ENCODE measurements at regions not wholly inside any gene's neighbourhood (a gene's known extent, or its start where the extent isn't known, plus 50 kb on each side); places are given as distances from the start of the nearest gene placed in this dataset.

GRCh38 chrX:124232523-124233201 lies 99.8 kb upstream of the TEX13D start:
- Histone ChIP-seq H3K4me1 (ENCODE audit: insufficient read depth, low read length, severe bottlenecking) (no peaks in the 10 kb centered on the region), H3K27me3 (ENCODE audit: insufficient read depth, low read length) (no peaks in the 10 kb centered on the region), H3K4me3 (ENCODE audit: low read depth, low read length, poor library complexity, severe bottlenecking) (no peak overlapping the region), H3K9me3 (ENCODE audit: low read length) (no peaks in the 10 kb centered on the region), H3K36me3 (ENCODE audit: insufficient read depth, low read length) (no peaks in the 10 kb centered on the region), H3K9me2 (ENCODE audit: low read depth, low read length) (no peaks in the 10 kb centered on the region), H3K27ac (ENCODE audit: low read depth, low read length, poor library complexity, severe bottlenecking) (no peak overlapping the region), H2AFZ (ENCODE audit: low read length) (no peak overlapping the region), H3K9ac (ENCODE audit: low read length) (no peak overlapping the region), H3K79me2 (ENCODE audit: insufficient read depth, low read length) (no peaks in the 10 kb centered on the region), H3F3A (ENCODE audit: insufficient read depth, low read length) (no peaks in the 10 kb centered on the region), H3K4me2 (ENCODE audit: low read length) (no peak overlapping the region), H4K20me1 (ENCODE audit: insufficient read depth, low read length) (no peaks in the 10 kb centered on the region)
- TF ChIP-seq CTCF (IDR thresholded peaks at IDR 0.05; ENCODE audit: low read length), result no peak

GRCh38 chrX:124234348-124234747 lies 98.1 kb upstream of the TEX13D start:
- Histone ChIP-seq H3K27ac (ENCODE audit: low read depth, low read length, poor library complexity, severe bottlenecking) (no peak overlapping the region), H3K4me1 (ENCODE audit: insufficient read depth, low read length, severe bottlenecking) (no peaks in the 10 kb centered on the region), H3F3A (ENCODE audit: insufficient read depth, low read length) (no peaks in the 10 kb centered on the region), H3K4me2 (ENCODE audit: low read length) (no peak overlapping the region), H3K36me3 (ENCODE audit: insufficient read depth, low read length) (no peaks in the 10 kb centered on the region), H3K27me3 (ENCODE audit: insufficient read depth, low read length) (no peaks in the 10 kb centered on the region), H4K20me1 (ENCODE audit: insufficient read depth, low read length) (no peaks in the 10 kb centered on the region), H3K9ac (ENCODE audit: low read length) (no peak overlapping the region), H2AFZ (ENCODE audit: low read length) (no peak overlapping the region), H3K9me3 (ENCODE audit: low read length) (no peaks in the 10 kb centered on the region), H3K79me2 (ENCODE audit: insufficient read depth, low read length) (no peaks in the 10 kb centered on the region), H3K4me3 (ENCODE audit: low read depth, low read length, poor library complexity, severe bottlenecking) (no peak overlapping the region), H3K9me2 (ENCODE audit: low read depth, low read length) (no peaks in the 10 kb centered on the region)
- TF ChIP-seq EZH2 (IDR thresholded peaks at IDR 0.05; ENCODE audit: borderline replicate concordance, low read length) (no peak), CTCF (IDR thresholded peaks at IDR 0.05; ENCODE audit: low read length) (no peak)

- Histone ChIP-seq H3K4me3 (ENCODE audit: low read depth, low read length, poor library complexity, severe bottlenecking) (no peak overlapping the region), H3K9ac (ENCODE audit: low read length) (no peak overlapping the region), H3F3A (ENCODE audit: insufficient read depth, low read length) (no peaks in the 10 kb centered on the region), H3K4me1 (ENCODE audit: insufficient read depth, low read length, severe bottlenecking) (no peaks in the 10 kb centered on the region), H3K36me3 (ENCODE audit: insufficient read depth, low read length) (no peaks in the 10 kb centered on the region), H3K27me3 (ENCODE audit: insufficient read depth, low read length) (no peaks in the 10 kb centered on the region), H3K9me2 (ENCODE audit: low read depth, low read length) (no peaks in the 10 kb centered on the region), H3K4me2 (ENCODE audit: low read length) (no peak overlapping the region), H3K9me3 (ENCODE audit: low read length) (no peaks in the 10 kb centered on the region), H2AFZ (ENCODE audit: low read length) (no peak overlapping the region), H3K79me2 (ENCODE audit: insufficient read depth, low read length) (no peaks in the 10 kb centered on the region), H3K27ac (ENCODE audit: low read depth, low read length, poor library complexity, severe bottlenecking) (no peak overlapping the region), H4K20me1 (ENCODE audit: insufficient read depth, low read length) (no peaks in the 10 kb centered on the region)
- no peak for TF ChIP-seq CTCF (IDR thresholded peaks at IDR 0.05; ENCODE audit: low read length)
- no peak for TF ChIP-seq EZH2 (IDR thresholded peaks at IDR 0.05; ENCODE audit: borderline replicate concordance, low read length)
These were observed 94.2 kb upstream of the TEX13D start for GRCh38 chrX:124238268-124238667.
